ENCODE measurements at regions not wholly inside any gene's neighbourhood (a gene's known extent, or its start where the extent isn't known, plus 50 kb on each side); places are given as distances from the start of the nearest gene placed in this dataset.

DNA sequence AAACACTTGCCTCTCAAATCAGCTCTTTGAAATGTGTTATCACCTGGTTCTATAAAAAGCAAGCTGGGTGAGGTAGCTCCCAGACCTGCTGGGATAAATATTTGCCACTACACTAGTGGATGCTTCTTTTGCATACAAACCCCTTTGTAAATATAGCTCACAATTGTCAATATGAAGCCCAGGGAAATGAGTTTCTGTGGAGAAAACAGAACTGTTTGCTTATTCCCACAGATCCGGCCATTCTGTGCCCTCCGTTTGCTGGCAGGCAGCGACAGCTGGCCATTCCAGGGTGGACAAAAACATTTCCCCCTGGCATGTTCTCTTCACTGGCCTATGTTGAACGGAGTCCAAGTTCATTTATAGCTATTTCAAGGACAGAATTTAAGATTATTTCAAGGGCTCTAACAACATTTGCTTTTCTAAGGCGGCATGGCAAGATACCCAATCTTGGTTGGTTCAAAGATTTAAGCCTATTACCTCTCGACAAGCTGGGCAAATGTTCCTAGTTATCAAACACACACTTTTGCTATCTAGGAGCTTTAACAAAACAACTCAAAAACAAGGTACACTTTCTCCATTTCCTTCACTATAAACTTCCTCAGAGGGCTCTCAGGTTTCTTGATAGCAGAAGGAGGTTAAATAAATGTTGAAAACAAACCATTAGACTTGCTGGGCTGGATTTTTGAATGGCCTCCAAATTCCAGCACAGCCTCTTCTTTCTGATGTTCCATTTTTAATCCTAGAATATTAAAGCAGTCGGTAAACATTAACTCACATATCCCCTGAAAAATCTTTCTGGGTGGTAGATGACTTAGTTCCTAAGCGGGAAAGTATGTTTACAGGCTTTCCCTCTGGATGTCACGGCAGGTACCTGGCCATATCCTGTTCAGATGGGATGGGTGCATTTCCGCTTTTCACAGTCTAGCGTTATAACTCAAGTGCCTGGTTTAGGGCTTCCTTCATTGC is 332.3 kb downstream of the PLK2 start:
- Mint-ChIP-seq H3K36me3 (ENCODE audit: low read depth) (no peaks in the 10 kb centered on the region), H3K4me3 (no peak overlapping the region), H3K9me3 (no peaks in the 10 kb centered on the region), H3K27ac (no peak overlapping the region), H3K4me1 (ENCODE audit: low read depth) (no peaks in the 10 kb centered on the region), H3K27me3 (no peaks in the 10 kb centered on the region)
- DNase-seq: no peak
- intact Hi-C loops (cut with micrococcal nuclease): no loop called here
- no peak for ATAC-seq
- ChIA-PET CTCF (no interaction called here), POLR2A (no interaction called here)
- TF ChIP-seq, protein P1, sequence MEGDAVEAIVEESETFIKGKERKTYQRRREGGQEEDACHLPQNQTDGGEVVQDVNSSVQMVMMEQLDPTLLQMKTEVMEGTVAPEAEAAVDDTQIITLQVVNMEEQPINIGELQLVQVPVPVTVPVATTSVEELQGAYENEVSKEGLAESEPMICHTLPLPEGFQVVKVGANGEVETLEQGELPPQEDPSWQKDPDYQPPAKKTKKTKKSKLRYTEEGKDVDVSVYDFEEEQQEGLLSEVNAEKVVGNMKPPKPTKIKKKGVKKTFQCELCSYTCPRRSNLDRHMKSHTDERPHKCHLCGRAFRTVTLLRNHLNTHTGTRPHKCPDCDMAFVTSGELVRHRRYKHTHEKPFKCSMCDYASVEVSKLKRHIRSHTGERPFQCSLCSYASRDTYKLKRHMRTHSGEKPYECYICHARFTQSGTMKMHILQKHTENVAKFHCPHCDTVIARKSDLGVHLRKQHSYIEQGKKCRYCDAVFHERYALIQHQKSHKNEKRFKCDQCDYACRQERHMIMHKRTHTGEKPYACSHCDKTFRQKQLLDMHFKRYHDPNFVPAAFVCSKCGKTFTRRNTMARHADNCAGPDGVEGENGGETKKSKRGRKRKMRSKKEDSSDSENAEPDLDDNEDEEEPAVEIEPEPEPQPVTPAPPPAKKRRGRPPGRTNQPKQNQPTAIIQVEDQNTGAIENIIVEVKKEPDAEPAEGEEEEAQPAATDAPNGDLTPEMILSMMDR (IDR thresholded peaks at IDR 0.05): no peak

DNA sequence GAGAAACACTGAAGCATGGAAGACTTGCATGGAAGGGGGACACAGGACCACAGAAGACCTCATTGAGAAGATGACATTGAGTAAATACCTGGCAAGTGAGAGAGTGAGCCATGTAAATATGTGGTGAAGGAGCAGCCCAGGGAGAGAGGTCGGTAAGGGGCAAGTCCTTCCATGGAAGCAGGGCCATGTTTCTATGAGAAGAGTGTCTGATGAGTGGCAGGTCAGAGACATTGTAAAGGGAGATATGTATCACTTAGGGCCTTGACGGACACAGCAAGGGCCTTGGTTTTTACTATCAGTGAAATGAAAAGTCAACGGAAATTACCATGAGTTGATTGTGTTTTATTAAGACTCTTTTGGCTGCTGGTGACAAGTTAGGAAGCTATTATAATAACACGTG is 336.4 kb downstream of the PLK2 start:
- CTCF ChIA-PET: no interaction called here
- H3K27me3 Mint-ChIP-seq: no peaks in the 10 kb centered on the region
- no peaks in the 10 kb centered on the region for H3K36me3 Mint-ChIP-seq (ENCODE audit: low read depth)
- no peak overlapping the region for H3K27ac Mint-ChIP-seq
- intact Hi-C loops (cut with micrococcal nuclease): no loop called here
- no peak overlapping the region for H3K4me3 Mint-ChIP-seq
- POLR2A ChIA-PET: no interaction called here
- H3K4me1 Mint-ChIP-seq (ENCODE audit: low read depth): no peaks in the 10 kb centered on the region
- ATAC-seq (no peak), DNase-seq (no peak)
- H3K9me3 Mint-ChIP-seq: no peaks in the 10 kb centered on the region
- TF ChIP-seq, protein P1 (IDR thresholded peaks at IDR 0.05): no peak

DNA sequence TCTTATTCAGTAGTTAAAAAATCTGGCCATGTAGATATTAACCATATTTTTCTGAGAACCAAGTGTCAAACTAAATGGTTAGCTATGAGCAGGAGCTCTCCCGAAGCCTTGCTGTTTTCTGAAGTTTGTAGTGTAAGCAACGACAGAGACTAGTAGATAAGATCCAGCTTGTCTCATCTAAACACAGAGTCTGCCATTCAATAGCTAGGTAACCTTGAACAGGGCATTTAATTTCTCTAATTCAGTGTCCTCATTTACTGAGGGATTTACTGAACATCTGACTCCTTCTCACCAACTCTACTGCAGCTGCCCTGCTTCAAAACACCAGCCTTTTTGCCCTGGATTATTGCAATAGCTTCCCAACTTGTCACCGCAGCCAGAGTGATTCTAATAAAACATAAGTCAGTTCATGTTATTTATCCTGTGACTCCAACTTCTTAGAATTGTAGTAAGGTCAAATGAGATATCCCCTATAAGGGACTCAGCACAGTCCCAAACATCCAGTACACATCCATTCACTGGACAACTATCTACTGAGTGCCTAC is 337.0 kb downstream of the PLK2 start:
- no peaks in the 10 kb centered on the region for H3K36me3 Mint-ChIP-seq (ENCODE audit: low read depth)
- ChIA-PET POLR2A (no interaction called here), CTCF (no interaction called here)
- ATAC-seq (no peak), DNase-seq (no peak)
- no peak overlapping the region for H3K27ac Mint-ChIP-seq
- no peaks in the 10 kb centered on the region for H3K9me3 Mint-ChIP-seq
- H3K27me3 Mint-ChIP-seq: no peaks in the 10 kb centered on the region
- TF ChIP-seq, protein P1 (IDR thresholded peaks at IDR 0.05): no peak
- H3K4me1 Mint-ChIP-seq (ENCODE audit: low read depth): no peaks in the 10 kb centered on the region
- intact Hi-C loops (cut with micrococcal nuclease): no loop called here
- no peak overlapping the region for H3K4me3 Mint-ChIP-seq

DNA sequence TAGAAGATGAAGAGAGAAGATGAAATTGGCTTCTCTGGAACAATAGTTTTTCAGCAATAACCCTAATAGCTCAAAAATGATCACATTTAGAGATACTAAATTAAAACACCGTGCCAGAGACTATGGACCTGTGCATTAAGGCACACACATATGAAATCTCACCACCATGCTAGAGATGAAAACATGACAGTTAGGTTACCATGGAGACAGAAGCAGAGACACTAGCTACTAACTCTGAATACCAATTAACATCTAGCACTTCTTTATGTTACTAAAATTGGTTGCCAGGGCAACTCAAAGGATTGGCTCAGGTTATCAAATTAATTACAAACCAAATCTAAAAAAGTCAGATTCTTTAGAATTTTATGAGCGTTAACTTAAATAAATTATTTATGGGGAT is 337.7 kb downstream of the PLK2 start:
- Mint-ChIP-seq H3K4me1 (ENCODE audit: low read depth) (no peaks in the 10 kb centered on the region), H3K27me3 (no peaks in the 10 kb centered on the region), H3K36me3 (ENCODE audit: low read depth) (no peaks in the 10 kb centered on the region), H3K9me3 (no peaks in the 10 kb centered on the region), H3K4me3 (no peak overlapping the region), H3K27ac (no peak overlapping the region)
- ChIA-PET POLR2A (no interaction called here), CTCF (no interaction called here)
- DNase-seq (no peak), ATAC-seq (no peak)
- intact Hi-C loops (cut with micrococcal nuclease): no loop called here
- TF ChIP-seq, protein P1 (IDR thresholded peaks at IDR 0.05): no peak

DNA sequence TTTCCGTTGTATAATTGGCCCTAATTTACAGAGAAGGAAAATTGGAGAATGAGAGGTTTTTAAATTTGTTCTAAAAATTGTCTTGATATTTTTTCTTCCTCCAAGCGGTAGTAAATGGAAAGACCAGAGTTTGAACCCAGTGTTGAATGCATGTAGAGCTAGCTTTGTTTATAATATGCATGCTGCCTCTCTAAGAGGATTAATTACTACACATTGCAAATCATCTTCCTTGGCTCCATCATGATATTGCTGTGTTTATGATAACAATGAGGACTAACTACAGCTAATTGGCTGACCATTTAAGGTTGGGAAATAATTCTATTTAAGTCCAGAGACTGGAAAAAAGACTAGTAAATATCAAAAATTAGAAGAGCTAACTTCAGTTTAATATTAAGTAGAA is 338.5 kb downstream of the PLK2 start:
- ChIA-PET CTCF (no interaction called here), POLR2A (no interaction called here)
- no peaks in the 10 kb centered on the region for H3K9me3 Mint-ChIP-seq
- TF ChIP-seq, protein P1 (IDR thresholded peaks at IDR 0.05): no peak
- DNase-seq: no peak
- intact Hi-C loops (cut with micrococcal nuclease): no loop called here
- no peak overlapping the region for H3K4me3 Mint-ChIP-seq
- H3K27me3 Mint-ChIP-seq: peaks cover 2% of the 10 kb centered on the region
- no peak for ATAC-seq
- H3K27ac Mint-ChIP-seq: no peak overlapping the region
- H3K36me3 Mint-ChIP-seq (ENCODE audit: low read depth): no peaks in the 10 kb centered on the region
- H3K4me1 Mint-ChIP-seq (ENCODE audit: low read depth): no peaks in the 10 kb centered on the region
